ENCODE measurements at regions not wholly inside any gene's neighbourhood (a gene's known extent, or its start where the extent isn't known, plus 50 kb on each side); places are given as distances from the start of the nearest gene placed in this dataset.

DNA sequence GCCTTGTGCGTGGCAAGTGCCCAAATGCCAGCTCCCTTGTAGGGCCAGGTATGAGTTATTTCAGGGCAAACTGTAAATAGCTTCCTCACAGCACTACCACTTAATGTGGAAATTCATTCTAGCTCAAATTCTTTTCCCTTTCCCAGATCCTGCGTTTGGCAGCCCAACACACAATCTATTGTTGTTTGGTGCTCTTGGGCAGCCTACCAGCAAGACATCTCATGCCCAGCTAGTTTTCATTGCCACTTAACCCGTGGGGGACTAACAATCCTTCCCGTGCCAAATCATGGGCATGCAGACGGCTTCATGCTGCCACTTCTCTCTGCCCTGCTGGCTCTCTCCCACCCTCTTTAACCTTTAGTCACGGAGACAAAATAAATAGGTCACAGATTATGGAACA, 454.2 kb downstream of the GRIA2 start:
- no peak overlapping the region for H3K4me3 ChIP-seq (ENCODE audit: low read length)
- TF ChIP-seq, protein P1, sequence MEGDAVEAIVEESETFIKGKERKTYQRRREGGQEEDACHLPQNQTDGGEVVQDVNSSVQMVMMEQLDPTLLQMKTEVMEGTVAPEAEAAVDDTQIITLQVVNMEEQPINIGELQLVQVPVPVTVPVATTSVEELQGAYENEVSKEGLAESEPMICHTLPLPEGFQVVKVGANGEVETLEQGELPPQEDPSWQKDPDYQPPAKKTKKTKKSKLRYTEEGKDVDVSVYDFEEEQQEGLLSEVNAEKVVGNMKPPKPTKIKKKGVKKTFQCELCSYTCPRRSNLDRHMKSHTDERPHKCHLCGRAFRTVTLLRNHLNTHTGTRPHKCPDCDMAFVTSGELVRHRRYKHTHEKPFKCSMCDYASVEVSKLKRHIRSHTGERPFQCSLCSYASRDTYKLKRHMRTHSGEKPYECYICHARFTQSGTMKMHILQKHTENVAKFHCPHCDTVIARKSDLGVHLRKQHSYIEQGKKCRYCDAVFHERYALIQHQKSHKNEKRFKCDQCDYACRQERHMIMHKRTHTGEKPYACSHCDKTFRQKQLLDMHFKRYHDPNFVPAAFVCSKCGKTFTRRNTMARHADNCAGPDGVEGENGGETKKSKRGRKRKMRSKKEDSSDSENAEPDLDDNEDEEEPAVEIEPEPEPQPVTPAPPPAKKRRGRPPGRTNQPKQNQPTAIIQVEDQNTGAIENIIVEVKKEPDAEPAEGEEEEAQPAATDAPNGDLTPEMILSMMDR (IDR thresholded peaks at IDR 0.05; ENCODE audit: insufficient read depth, low read depth, low read length, missing control alignments): no peak
- no peak for DNase-seq (ENCODE audit: low read depth)

DNA sequence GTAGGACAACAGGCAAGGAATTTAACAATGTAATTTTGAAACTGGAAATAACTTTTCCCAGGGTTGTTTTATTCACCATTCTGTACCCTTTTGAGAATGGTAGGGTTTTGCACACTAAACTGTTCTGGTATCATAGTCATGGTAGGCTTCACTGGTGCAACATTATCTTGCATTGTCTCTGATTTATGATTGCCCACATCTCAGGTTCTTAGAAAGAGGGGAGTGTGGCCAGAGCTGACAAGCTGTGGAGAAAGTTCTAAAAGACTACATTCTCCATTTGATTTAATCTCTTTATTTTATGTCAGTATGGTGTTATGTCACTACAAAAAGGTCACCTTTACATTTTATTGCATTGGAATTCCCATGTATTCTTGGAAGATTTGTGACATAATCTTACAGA, 447.3 kb downstream of the GRIA2 start:
- no peak overlapping the region for H3K4me3 ChIP-seq (ENCODE audit: low read length)
- no peak for DNase-seq (ENCODE audit: low read depth)
- TF ChIP-seq, protein P1 (IDR thresholded peaks at IDR 0.05; ENCODE audit: insufficient read depth, low read depth, low read length, missing control alignments): no peak

DNA sequence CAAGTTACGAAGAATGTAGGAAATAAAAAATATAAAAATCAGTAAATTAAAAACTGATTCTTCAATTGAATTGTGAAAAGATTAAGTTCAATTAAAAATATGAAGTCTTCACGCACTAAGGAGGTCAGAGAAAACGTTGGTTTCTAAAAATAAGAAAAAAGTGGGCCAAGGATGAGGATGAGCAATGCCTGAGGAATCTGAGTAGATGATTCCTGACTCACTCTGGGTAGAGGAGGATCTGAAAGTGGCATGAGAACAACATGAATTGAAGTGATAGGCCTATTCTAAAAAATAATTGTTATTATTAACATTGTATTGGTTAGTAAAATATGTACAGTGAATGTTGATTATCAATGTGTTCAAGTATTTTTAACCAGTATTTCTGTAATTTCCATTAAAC, 444.2 kb downstream of the GRIA2 start:
- DNase-seq (ENCODE audit: low read depth): peak; percentile 44
- TF ChIP-seq, protein P1 (IDR thresholded peaks at IDR 0.05; ENCODE audit: insufficient read depth, low read depth, low read length, missing control alignments): no peak
- no peak overlapping the region for H3K4me3 ChIP-seq (ENCODE audit: low read length)

DNA sequence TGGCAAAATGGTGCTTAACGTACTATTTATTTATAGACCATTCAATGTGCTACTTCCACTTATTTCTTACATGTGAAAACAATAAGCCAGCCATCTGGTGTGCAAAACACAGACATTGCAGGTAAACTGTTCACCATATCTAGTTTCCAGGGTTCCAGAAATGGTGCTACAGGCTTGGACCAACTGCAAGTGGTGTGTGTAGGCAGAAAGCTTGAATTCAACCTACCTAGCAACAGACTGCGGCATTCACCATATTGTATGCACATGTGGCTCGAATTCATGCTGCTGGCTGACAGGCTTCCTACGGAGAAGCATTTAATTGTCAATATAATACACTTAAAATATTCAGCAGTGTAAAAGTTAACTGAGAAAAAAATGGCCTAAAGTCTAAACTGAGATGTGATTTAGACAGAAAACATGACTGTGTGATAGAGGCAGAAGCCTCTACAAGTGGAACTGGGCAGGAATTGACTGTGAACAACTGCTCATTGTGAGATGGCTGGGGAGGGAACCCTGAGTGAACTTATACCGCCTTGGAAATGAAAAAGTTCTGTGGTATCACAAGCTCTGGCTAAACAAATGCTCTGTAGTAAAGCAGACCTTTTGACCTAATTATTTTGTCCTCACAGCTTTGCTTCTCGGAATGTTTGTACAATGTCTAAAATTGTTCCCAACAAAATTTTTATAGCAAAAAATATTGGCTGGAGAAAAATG, 434.7 kb downstream of the GRIA2 start:
- no peak overlapping the region for H3K4me3 ChIP-seq (ENCODE audit: low read length)
- TF ChIP-seq, protein P1 (IDR thresholded peaks at IDR 0.05; ENCODE audit: insufficient read depth, low read depth, low read length, missing control alignments): no peak
- DNase-seq (ENCODE audit: low read depth): no peak

DNA sequence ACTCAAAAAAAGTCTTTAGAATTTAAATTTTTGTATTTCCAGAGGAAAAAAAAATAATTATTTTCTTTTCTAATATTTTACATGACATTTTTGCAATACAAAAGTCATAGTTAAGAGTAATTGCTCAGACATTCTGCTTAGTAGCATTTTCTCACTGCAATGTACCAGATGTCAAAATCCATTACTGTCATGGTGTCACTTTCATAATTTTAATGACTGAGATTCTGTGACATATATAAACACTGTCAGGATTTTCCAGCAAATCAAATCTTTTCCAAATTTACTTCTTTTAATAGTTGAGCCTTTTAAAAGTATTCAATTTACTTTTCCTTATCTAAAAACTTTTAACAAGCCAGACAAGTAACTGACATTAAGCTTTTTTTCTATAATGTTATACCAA, 422.7 kb downstream of the GRIA2 start:
- no peak for DNase-seq (ENCODE audit: low read depth)
- H3K4me3 ChIP-seq (ENCODE audit: low read length): no peak overlapping the region
- TF ChIP-seq, protein P1 (IDR thresholded peaks at IDR 0.05; ENCODE audit: insufficient read depth, low read depth, low read length, missing control alignments): no peak

DNA sequence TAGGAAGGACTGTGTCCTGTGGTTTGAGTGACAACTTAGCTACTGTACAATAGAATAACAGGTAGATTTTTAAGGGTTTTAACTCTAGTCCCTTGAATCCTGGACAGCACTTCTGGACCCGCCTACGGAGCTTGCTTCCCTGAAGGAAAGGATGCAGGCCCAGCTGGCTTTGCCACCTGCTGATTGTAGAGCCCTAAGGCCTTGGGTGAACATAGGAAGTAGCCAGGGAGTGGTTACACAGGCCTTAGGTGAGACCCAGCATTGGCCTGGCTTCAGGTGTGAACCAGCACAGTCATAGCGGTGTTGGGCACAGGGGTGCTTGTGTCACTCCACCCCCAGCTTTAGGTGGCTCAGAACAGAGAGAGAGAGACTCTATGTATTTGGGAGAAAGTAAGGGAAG, 413.5 kb downstream of the GRIA2 start:
- DNase-seq (ENCODE audit: low read depth): no peak
- no peak overlapping the region for H3K4me3 ChIP-seq (ENCODE audit: low read length)
- TF ChIP-seq, protein P1 (IDR thresholded peaks at IDR 0.05; ENCODE audit: insufficient read depth, low read depth, low read length, missing control alignments): no peak
